Suprapubic skin (tissue), 4 donors: ENCODE measurements at regions not wholly inside any gene's neighbourhood (a gene's known extent, or its start where the extent isn't known, plus 50 kb on each side); places are given as distances from the start of the nearest gene placed in this dataset.
A peak's percentile ranks its signal among the peaks of the same experiment; 100 is the strongest.

Experiments
- DNase-seq, 2 donors: peaks; one replicate each; pipeline ENCODE4 v3.0.0-alpha.2; 2019; ENCODE audit warnings: low spot score in 2 of 2
- H3K27ac ChIP-seq: fragments of 200-600 bp; sonication (generic); one replicate; pipeline ENCODE4 v1.5.1; 2019
- H3K27me3 ChIP-seq: fragments of 200-600 bp; sonication (generic); one replicate; pipeline ENCODE4 v1.5.1; 2019
- H3K36me3 ChIP-seq: fragments of 200-600 bp; sonication (generic); one replicate; pipeline ENCODE4 v1.5.1; 2019
- H3K4me1 ChIP-seq: fragments of 200-600 bp; sonication (generic); one replicate; pipeline ENCODE4 v1.5.1; 2019
- H3K4me3 ChIP-seq: fragments of 200-600 bp; sonication (generic); one replicate; pipeline ENCODE4 v1.5.1; 2019; ENCODE audit warnings: mild to moderate bottlenecking
- H3K9me3 ChIP-seq: fragments of 200-600 bp; sonication (generic); one replicate; pipeline ENCODE4 v1.5.1; 2019
- CTCF ChIP-seq, 2 donors: fragments of 200-600 bp in 1 of 2; fragments of 450-650 bp in 1 of 2; sonication (generic) in 1 of 2; IDR thresholded peaks; one replicate each; pipeline ENCODE4 v1.5.1; 2016 to 2019; ENCODE audit warnings: antibody characterized with exemption in 2 of 2, mild to moderate bottlenecking in 1 of 2, moderate library complexity in 1 of 2
- EP300 ChIP-seq: sonication (generic); formaldehyde crosslinking; IDR thresholded peaks from one replicate; pipeline ENCODE4 v1.6.1; 2017; ENCODE audit warnings: antibody characterized with exemption
- POLR2A ChIP-seq, 2 donors: fragments of 450-650 bp; IDR thresholded peaks; one replicate each; pipeline ENCODE4 v1.6.1; 2017; ENCODE audit warnings: antibody characterized with exemption in 2 of 2, mild to moderate bottlenecking in 2 of 2, moderate library complexity in 2 of 2
- POLR2AphosphoS5 ChIP-seq, 3 donors: sonication (generic); formaldehyde crosslinking; IDR thresholded peaks; one replicate each; pipeline ENCODE4 v1.6.1; 2017; ENCODE audit warnings: antibody characterized with exemption in 3 of 3
- WGBS: methylation state at CpG from one replicate; pipeline ENCODE4 v1.1.5; 2018; 5-methylcytosine and 5-hydroxymethylcytosine counted together

- Histone ChIP-seq H3K4me3 (no peak overlapping the region), H3K27me3 (peaks cover 71% of the 10 kb centered on the region), H3K4me1 (no peaks in the 10 kb centered on the region), H3K36me3 (no peaks in the 10 kb centered on the region), H3K27ac (no peak overlapping the region), H3K9me3 (no peaks in the 10 kb centered on the region)
- no peak for TF ChIP-seq POLR2AphosphoS5 (IDR thresholded peaks at IDR 0.05)
- no peak for TF ChIP-seq POLR2A (IDR thresholded peaks at IDR 0.05)
- TF ChIP-seq CTCF (IDR thresholded peaks at IDR 0.05): no peak
- TF ChIP-seq EP300: no peak
- DNase-seq: no peak
These were observed 556.3 kb downstream of the BRD1 start for GRCh38 chr22:49271369-49271727.

- WGBS: 86% methylated on average over 15 of the region's 17 CpGs
- no peak for TF ChIP-seq POLR2AphosphoS5 (IDR thresholded peaks at IDR 0.05)
- no peak for TF ChIP-seq POLR2A (IDR thresholded peaks at IDR 0.05)
- TF ChIP-seq CTCF (IDR thresholded peaks at IDR 0.05): no peak
- no peak for TF ChIP-seq EP300
- DNase-seq: peak in 1 of 2 donors; percentile 56
- H3K36me3 ChIP-seq: no peaks in the 10 kb centered on the region
- no peaks in the 10 kb centered on the region for H3K9me3 ChIP-seq
- no peak overlapping the region for H3K27ac ChIP-seq
- H3K4me3 ChIP-seq: no peak overlapping the region
- peaks cover 67% of the 10 kb centered on the region for H3K27me3 ChIP-seq
- no peaks in the 10 kb centered on the region for H3K4me1 ChIP-seq
These were observed 556.9 kb downstream of the BRD1 start for GRCh38 chr22:49270595-49271368.

- WGBS: 12% methylated on average over 5 of the region's 11 CpGs
- DNase-seq: peak in 1 of 2 donors; percentile 63
- Histone ChIP-seq H3K4me1 (no peaks in the 10 kb centered on the region), H3K27me3 (peaks cover 62% of the 10 kb centered on the region), H3K36me3 (no peaks in the 10 kb centered on the region), H3K9me3 (no peaks in the 10 kb centered on the region), H3K4me3 (no peak overlapping the region), H3K27ac (no peak overlapping the region)
- no peak for TF ChIP-seq POLR2AphosphoS5 (IDR thresholded peaks at IDR 0.05)
- no peak for TF ChIP-seq EP300
- no peak for TF ChIP-seq POLR2A (IDR thresholded peaks at IDR 0.05)
- no peak for TF ChIP-seq CTCF (IDR thresholded peaks at IDR 0.05)
These were observed 557.7 kb downstream of the BRD1 start for GRCh38 chr22:49269928-49270327.

GRCh38 chr22:49269371-49269770 lies 558.3 kb downstream of the BRD1 start:
- Histone ChIP-seq H3K9me3 (no peaks in the 10 kb centered on the region), H3K27ac (no peak overlapping the region), H3K27me3 (peaks cover 59% of the 10 kb centered on the region), H3K36me3 (no peaks in the 10 kb centered on the region), H3K4me3 (no peak overlapping the region), H3K4me1 (no peaks in the 10 kb centered on the region)
- no peak for TF ChIP-seq POLR2AphosphoS5 (IDR thresholded peaks at IDR 0.05)
- no peak for TF ChIP-seq POLR2A (IDR thresholded peaks at IDR 0.05)
- no peak for TF ChIP-seq CTCF (IDR thresholded peaks at IDR 0.05)
- TF ChIP-seq EP300: no peak
- WGBS: 6% methylated on average over 6 of the region's 6 CpGs
- DNase-seq: no peak

GRCh38 chr22:49268924-49269323 lies 558.7 kb downstream of the BRD1 start:
- H3K4me1 ChIP-seq: no peaks in the 10 kb centered on the region
- no peak overlapping the region for H3K4me3 ChIP-seq
- WGBS: 44% methylated on average over 4 of the region's 4 CpGs
- no peaks in the 10 kb centered on the region for H3K9me3 ChIP-seq
- TF ChIP-seq POLR2A (IDR thresholded peaks at IDR 0.05): no peak
- TF ChIP-seq EP300: no peak
- no peak for TF ChIP-seq CTCF (IDR thresholded peaks at IDR 0.05)
- no peak for TF ChIP-seq POLR2AphosphoS5 (IDR thresholded peaks at IDR 0.05)
- no peaks in the 10 kb centered on the region for H3K36me3 ChIP-seq
- peaks cover 59% of the 10 kb centered on the region for H3K27me3 ChIP-seq
- no peak for DNase-seq
- H3K27ac ChIP-seq: no peak overlapping the region
